H1 (cell line): ENCODE measurements at regions not wholly inside any gene's neighbourhood (a gene's known extent, or its start where the extent isn't known, plus 50 kb on each side); places are given as distances from the start of the nearest gene placed in this dataset.

ENCODE experiments used
- CTCF ChIA-PET: fragments of 300-600 bp; sonication (Branson Sonifier 250); formaldehyde crosslinking; loops from one replicate; lab custom pipeline; 2021; ENCODE audit not compliant: partially characterized antibody; lab: Charles Lee
- POLR2A ChIA-PET: fragments of 300-600 bp; sonication (Branson Sonifier 250); formaldehyde crosslinking; loops from one replicate; lab custom pipeline; 2021; ENCODE audit warnings: inconsistent platforms; ENCODE audit not compliant: partially characterized antibody; lab: Charles Lee
- DNase-seq, 2 experiments: peaks; one replicate each; pipeline versions ENCODE4 v3.0.0 to v3.0.0-alpha.2; 2010 to 2022; ENCODE audit warnings: low spot score in 2 of 2, low read depth in 1 of 2, mixed read lengths in 1 of 2
- FAIRE-seq: peaks from 2 replicates; lab custom pipeline; 2011; peaks lifted over from hg19 to GRCh38; lab: Jason Lieb, UNC
- H2AFZ ChIP-seq: 2 replicates; pipeline ENCODE4 v1.8.1; 2012; ENCODE audit warnings: low read length, inconsistent platforms
- H2AK5ac ChIP-seq: 2 replicates; pipeline ENCODE4 v1.6.1; 2013; ENCODE audit warnings: low read depth, low read length
- H2BK120ac ChIP-seq: replicated peaks from 2 replicates; pipeline ENCODE3; 2013; ENCODE audit warnings: low read depth, low read length, inconsistent platforms
- H2BK12ac ChIP-seq: 2 replicates; pipeline ENCODE4 v1.6.1; 2013; ENCODE audit warnings: low read depth, low read length
- H2BK15ac ChIP-seq: 2 replicates; pipeline ENCODE4 v1.6.1; 2013; ENCODE audit warnings: low read length
- H2BK20ac ChIP-seq: 2 replicates; pipeline ENCODE4 v1.6.1; 2013; ENCODE audit warnings: low read length
- H2BK5ac ChIP-seq: 2 replicates; pipeline ENCODE4 v1.6.1; 2013; ENCODE audit warnings: low read depth, low read length
- H3K14ac ChIP-seq: 2 replicates; pipeline ENCODE4 v1.6.1; 2013; ENCODE audit warnings: inconsistent platforms; ENCODE audit not compliant: insufficient read length
- H3K18ac ChIP-seq: 2 replicates; pipeline ENCODE4 v1.6.1; 2013; ENCODE audit warnings: low read length; ENCODE audit errors: extremely low read depth
- H3K23ac ChIP-seq: 2 replicates; pipeline ENCODE4 v1.6.1; 2013; ENCODE audit warnings: inconsistent platforms; ENCODE audit not compliant: insufficient read length
- H3K23me2 ChIP-seq: 2 replicates; pipeline ENCODE4 v1.6.1; 2013; ENCODE audit warnings: low read depth, low read length
- H3K27ac ChIP-seq: 2 replicates; pipeline ENCODE4 v1.6.1; 2011; ENCODE audit warnings: low read depth, low read length, inconsistent platforms
- H3K27me3 ChIP-seq, 4 experiments: replicated peaks in 1 of 4; 1 replicate in 1 of 4; 2 replicates in 3 of 4; pipeline versions ENCODE4 v1.6.1 to v1.8.1; 2011 to 2013; ENCODE audit warnings: low read length in 3 of 4, mild to moderate bottlenecking in 3 of 4, inconsistent platforms in 2 of 4, mixed read lengths in 2 of 4, moderate library complexity in 1 of 4; ENCODE audit not compliant: control insufficient read depth in 3 of 4, insufficient read depth in 3 of 4; ENCODE audit errors: extremely low read depth in 1 of 4
- H3K36me3 ChIP-seq, 4 experiments: 2 replicates each; pipeline versions ENCODE4 v1.6.1 to v1.8.1; 2011 to 2013; ENCODE audit warnings: mild to moderate bottlenecking in 4 of 4, low read length in 3 of 4, moderate library complexity in 2 of 4, control low read depth in 1 of 4, inconsistent platforms in 1 of 4; ENCODE audit not compliant: insufficient read depth in 4 of 4, control insufficient read depth in 2 of 4
- H3K4ac ChIP-seq: replicated peaks from 2 replicates; pipeline ENCODE3; 2013; ENCODE audit warnings: low read length, low read depth, mixed read lengths, inconsistent platforms; ENCODE audit not compliant: insufficient read length
- H3K4me1 ChIP-seq, 4 experiments: replicated peaks in 1 of 4; 1 replicate in 1 of 4; 2 replicates in 3 of 4; pipeline versions ENCODE4 v1.6.1 to v1.8.1; 2011 to 2013; ENCODE audit warnings: low read length in 3 of 4, inconsistent platforms in 2 of 4, mixed read lengths in 1 of 4; ENCODE audit not compliant: insufficient read depth in 4 of 4, control insufficient read depth in 3 of 4
- H3K4me2 ChIP-seq, 2 experiments: 2 replicates each; pipeline versions ENCODE4 v1.6.1 to v1.8.1; 2011 to 2013; ENCODE audit warnings: low read depth in 2 of 2, low read length in 2 of 2, control low read depth in 1 of 2, inconsistent platforms in 1 of 2, mild to moderate bottlenecking in 1 of 2; ENCODE audit not compliant: insufficient read depth in 1 of 2
- H3K4me3 ChIP-seq, 4 experiments: fragments of 200-600, 300-600 bp in 1 of 4; sonication (generic), shearing (Covaris generic), sonication (Bioruptor Twin) in 1 of 4; 2 replicates each; pipeline versions ENCODE4 v1.5.1 to v1.8.1; 2011 to 2016; ENCODE audit warnings: low read length in 4 of 4, low read depth in 3 of 4, control low read depth in 2 of 4, inconsistent platforms in 2 of 4, mild to moderate bottlenecking in 2 of 4, mixed read lengths in 1 of 4, moderate library complexity in 1 of 4; ENCODE audit not compliant: insufficient read depth in 2 of 4; ENCODE audit errors: extremely low read depth in 1 of 4
- H3K56ac ChIP-seq: replicated peaks from 2 replicates; pipeline ENCODE3; 2013; ENCODE audit warnings: low read depth, mild to moderate bottlenecking, mixed read lengths, low read length, inconsistent platforms; ENCODE audit not compliant: insufficient read length
- H3K79me1 ChIP-seq: 2 replicates; pipeline ENCODE4 v1.6.1; 2013; ENCODE audit warnings: low read depth, low read length, control low read depth
- H3K79me2 ChIP-seq, 2 experiments: 2 replicates each; pipeline versions ENCODE4 v1.6.1 to v1.8.1; 2012 to 2013; ENCODE audit warnings: low read length in 2 of 2, mild to moderate bottlenecking in 2 of 2, inconsistent platforms in 1 of 2; ENCODE audit not compliant: insufficient read depth in 2 of 2, control insufficient read depth in 1 of 2
- H3K9ac ChIP-seq, 4 experiments: replicated peaks in 1 of 4; 1 replicate in 1 of 4; 2 replicates in 3 of 4; pipeline versions ENCODE4 v1.6.1 to v1.8.1; 2011 to 2013; ENCODE audit warnings: low read depth in 3 of 4, low read length in 3 of 4, control low read depth in 2 of 4, mild to moderate bottlenecking in 2 of 4, moderate library complexity in 2 of 4, inconsistent platforms in 1 of 4; ENCODE audit errors: extremely low read depth in 1 of 4
- H3K9me3 ChIP-seq, 2 experiments: 2 replicates each; pipeline versions ENCODE4 v1.6.1 to v1.8.1; 2012 to 2013; ENCODE audit warnings: mild to moderate bottlenecking in 2 of 2, moderate library complexity in 2 of 2, control low read depth in 1 of 2, inconsistent platforms in 1 of 2, low read depth in 1 of 2, low read length in 1 of 2, mixed read lengths in 1 of 2; ENCODE audit not compliant: insufficient read depth in 2 of 2
- H4K20me1 ChIP-seq, 2 experiments: replicated peaks in 1 of 2; 2 replicates each; pipeline versions ENCODE3 to v1.8.1; 2011 to 2013; ENCODE audit warnings: inconsistent platforms in 2 of 2, low read length in 2 of 2, mild to moderate bottlenecking in 1 of 2; ENCODE audit not compliant: insufficient read depth in 2 of 2, control insufficient read depth in 1 of 2
- H4K5ac ChIP-seq: 2 replicates; pipeline ENCODE4 v1.6.1; 2013; ENCODE audit warnings: low read length, low read depth, mixed read lengths, inconsistent platforms; ENCODE audit not compliant: insufficient read length
- H4K8ac ChIP-seq: 2 replicates; pipeline ENCODE4 v1.8.0; 2013; ENCODE audit warnings: mild to moderate bottlenecking, moderate library complexity, low read length, inconsistent platforms; ENCODE audit not compliant: insufficient read depth; ENCODE audit errors: extremely low read depth
- H4K91ac ChIP-seq: replicated peaks from 2 replicates; pipeline ENCODE3; 2013; ENCODE audit warnings: low read length, mixed read lengths, inconsistent platforms; ENCODE audit not compliant: insufficient read length
- CBX8 ChIP-seq: fragments of 300-800, 300-1000 bp; sonication (generic); IDR thresholded peaks from 2 replicates; pipeline ENCODE4 v1.7.1; 2016; ENCODE audit warnings: low read depth, low read length, borderline replicate concordance
- CEBPB ChIP-seq: IDR thresholded peaks from 2 replicates; pipeline ENCODE4 v1.6.1; 2012; ENCODE audit warnings: low read depth, low read length
- EZH2 ChIP-seq: fragments of 200-600 bp; sonication (generic); IDR thresholded peaks from 2 replicates; pipeline ENCODE4 v1.7.1; 2012; ENCODE audit warnings: low read depth, mild to moderate bottlenecking, moderate library complexity, low read length, inconsistent platforms; ENCODE audit not compliant: severe bottlenecking
- RNF2 ChIP-seq: fragments of 200-900, 300-1000 bp; sonication (generic); IDR thresholded peaks from 2 replicates; pipeline ENCODE4 v1.7.1; 2016; ENCODE audit warnings: borderline replicate concordance, low read depth, mild to moderate bottlenecking, antibody characterized with exemption, low read length; ENCODE audit not compliant: poor library complexity, severe bottlenecking; ENCODE audit errors: missing control alignments
- SAP30 ChIP-seq: fragments of 300-600 bp; sonication (generic); IDR thresholded peaks from 2 replicates; pipeline ENCODE4 v1.7.1; 2012; ENCODE audit warnings: low read length, moderate library complexity, mild to moderate bottlenecking, inconsistent platforms; ENCODE audit not compliant: insufficient read depth, insufficient replicate concordance
- WGBS, 2 experiments: shearing (Covaris generic) in 1 of 2; methylation state at CpG; one replicate each; pipeline versions ENCODE4 v1.1.6 to v1.1.7; 2013 to 2015; ENCODE audit warnings: low lambda C conversion rate in 2 of 2, mixed read lengths in 2 of 2, inconsistent platforms in 1 of 2, low coverage in 1 of 2, missing lambda C conversion rate in 1 of 2; ENCODE audit not compliant: insufficient replicate concordance in 2 of 2, insufficient coverage in 1 of 2, insufficient read length in 1 of 2; ENCODE audit errors: extremely low coverage in 1 of 2, missing lambda C conversion rate in 1 of 2; 5-methylcytosine and 5-hydroxymethylcytosine counted together

DNA sequence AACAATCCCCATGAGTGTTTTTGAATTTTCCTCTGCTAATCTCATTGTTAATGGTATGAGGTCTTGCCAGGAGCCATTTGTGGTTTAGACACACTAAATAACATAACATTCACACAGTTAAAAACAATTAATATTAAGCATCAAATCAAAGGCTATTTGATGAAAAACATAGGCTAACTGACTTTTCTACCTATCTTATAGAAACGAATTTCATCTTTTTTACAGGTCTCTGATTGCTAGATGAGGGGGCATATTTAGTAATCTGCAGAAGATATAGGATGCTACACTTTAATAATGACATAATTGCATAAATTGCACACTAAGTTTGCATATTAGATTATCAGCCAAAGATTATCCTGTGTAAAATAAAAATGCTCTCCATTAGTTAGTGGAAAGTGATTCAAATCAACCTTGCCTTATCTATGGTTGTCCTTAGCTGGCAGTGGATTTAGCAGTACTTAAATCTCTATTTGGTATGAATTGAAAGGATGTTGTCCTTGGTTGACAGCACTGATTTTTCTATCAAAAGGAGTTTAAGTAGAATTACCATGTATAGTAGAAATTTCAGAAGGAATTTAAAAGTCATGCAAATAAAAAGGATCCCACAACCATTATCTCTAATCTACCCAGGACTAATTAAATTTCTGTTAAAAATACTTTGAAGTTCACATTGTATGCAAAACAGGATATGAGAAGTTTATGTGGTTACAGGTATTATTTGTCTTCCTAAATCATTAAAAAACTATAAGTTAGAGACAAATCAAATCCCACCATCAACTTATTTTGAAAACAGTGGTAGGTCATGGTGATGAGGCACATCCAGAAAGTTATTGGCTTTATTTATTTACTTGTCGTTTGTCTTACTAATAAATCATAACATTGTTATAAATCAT is 50.6 kb upstream of the SPAG16 start:
- Histone ChIP-seq H2BK20ac (no peak overlapping the region), H3K4me3 (no peak overlapping the region), H3K14ac (no peak overlapping the region), H2BK120ac (no peak overlapping the region), H3K9me3 (no peaks in the 10 kb centered on the region), H3K9ac (no peak overlapping the region), H3K23ac (no peak overlapping the region), H3K27me3 (no peaks in the 10 kb centered on the region), H3K4ac (no peak overlapping the region), H3K23me2 (no peaks in the 10 kb centered on the region), H4K5ac (no peak overlapping the region), H2AK5ac (no peak overlapping the region), H2BK5ac (no peak overlapping the region), H3K79me1 (no peaks in the 10 kb centered on the region), H4K91ac (no peak overlapping the region), H2AFZ (no peak overlapping the region), H4K20me1 (no peaks in the 10 kb centered on the region), H4K8ac (no peak overlapping the region), H2BK12ac (no peak overlapping the region), H3K4me1 (peaks cover 0 to 8% (median 1%) of the 10 kb centered on the region in 4 experiments; a peak in 3 of 7 replicates), H2BK15ac (no peak overlapping the region), H3K56ac (no peak overlapping the region), H3K36me3 (no peaks in the 10 kb centered on the region), H3K27ac (no peak overlapping the region), H3K18ac (no peak overlapping the region), H3K4me2 (no peak overlapping the region), H3K79me2 (no peaks in the 10 kb centered on the region)
- ChIA-PET POLR2A (interaction anchor here (1.0 to 1.2 kb wide), 2 partner anchors 11 to 25 kb away, joined by 3 read pairs; no protein-coding TSS in a partner anchor), CTCF (interaction anchor here (0.8 kb wide), 1 partner anchor 23 kb away, joined by 3 read pairs; no protein-coding TSS in a partner anchor)
- no peak for FAIRE-seq
- 57% methylated on average over 2 of the region's 2 CpGs; no CpG with 5 or more reads in 1 of the 2 experiments for WGBS, 2 experiments
- no peak for DNase-seq
- TF ChIP-seq CEBPB (no peak), SAP30 (no peak), CBX8 (no peak), EZH2 (no peak), RNF2 (no peak)
